ENCODE measurements at regions not wholly inside any gene's neighbourhood (a gene's known extent, or its start where the extent isn't known, plus 50 kb on each side); places are given as distances from the start of the nearest gene placed in this dataset.
A peak's percentile ranks its signal among the peaks of the same experiment; 100 is the strongest.

GRCh38 chr20:57004416-57004815 is 262.0 kb downstream of the BMP7 start:
- peak; percentile 11 for DNase-seq (ENCODE audit: low spot score)
- Histone ChIP-seq H3K9me3 (ENCODE audit: low read depth, low read length, poor library complexity, severe bottlenecking) (no peaks in the 10 kb centered on the region), H3K36me3 (ENCODE audit: insufficient read depth, low read length, poor library complexity, severe bottlenecking) (no peaks in the 10 kb centered on the region), H3K27me3 (replicated peaks; ENCODE audit: insufficient read depth, low read depth, low read length, poor library complexity) (peaks cover 7% of the 10 kb centered on the region), H3K4me1 (ENCODE audit: insufficient read depth, low read length, poor library complexity, severe bottlenecking) (no peaks in the 10 kb centered on the region), H3K27ac (ENCODE audit: low read depth, low read length, poor library complexity, severe bottlenecking) (no peak overlapping the region), H3K4me3 (ENCODE audit: low read depth, low read length, poor library complexity, severe bottlenecking) (no peak overlapping the region)
- no TSS peak for BruUV-seq (replicated peaks)
- no peak for TF ChIP-seq CTCF (conservative IDR thresholded peaks at IDR 0.05; ENCODE audit: low read depth, low read length)
- TF ChIP-seq EZH2 (IDR thresholded peaks at IDR 0.05; ENCODE audit: borderline replicate concordance, low read depth, low read length, poor library complexity, severe bottlenecking): no peak
- intact Hi-C loops (cut with micrococcal nuclease; ENCODE audit: unreplicated experiment): no loop called here
- POLR2A ChIA-PET (ENCODE audit: low non-redundant PET): no interaction called here
- CTCF ChIA-PET: no interaction called here

- intact Hi-C loops (cut with micrococcal nuclease; ENCODE audit: unreplicated experiment): no loop called here
- Histone ChIP-seq H3K4me1 (ENCODE audit: insufficient read depth, low read length, poor library complexity, severe bottlenecking) (no peaks in the 10 kb centered on the region), H3K27ac (ENCODE audit: low read depth, low read length, poor library complexity, severe bottlenecking) (no peak overlapping the region), H3K9me3 (ENCODE audit: low read depth, low read length, poor library complexity, severe bottlenecking) (no peaks in the 10 kb centered on the region), H3K27me3 (replicated peaks; ENCODE audit: insufficient read depth, low read depth, low read length, poor library complexity) (peaks cover 7% of the 10 kb centered on the region), H3K36me3 (ENCODE audit: insufficient read depth, low read length, poor library complexity, severe bottlenecking) (no peaks in the 10 kb centered on the region), H3K4me3 (ENCODE audit: low read depth, low read length, poor library complexity, severe bottlenecking) (no peak overlapping the region)
- ChIA-PET CTCF (no interaction called here), POLR2A (ENCODE audit: low non-redundant PET) (no interaction called here)
- TF ChIP-seq EZH2 (IDR thresholded peaks at IDR 0.05; ENCODE audit: borderline replicate concordance, low read depth, low read length, poor library complexity, severe bottlenecking) (no peak), CTCF (conservative IDR thresholded peaks at IDR 0.05; ENCODE audit: low read depth, low read length) (no peak)
- DNase-seq (ENCODE audit: low spot score): no peak
- BruUV-seq (replicated peaks): no TSS peak
These were observed 261.2 kb downstream of the BMP7 start for GRCh38 chr20:57004951-57005933.

- peaks cover 7% of the 10 kb centered on the region for H3K27me3 ChIP-seq (replicated peaks; ENCODE audit: insufficient read depth, low read depth, low read length, poor library complexity)
- H3K36me3 ChIP-seq (ENCODE audit: insufficient read depth, low read length, poor library complexity, severe bottlenecking): no peaks in the 10 kb centered on the region
- no peak overlapping the region for H3K4me3 ChIP-seq (ENCODE audit: low read depth, low read length, poor library complexity, severe bottlenecking)
- DNase-seq (ENCODE audit: low spot score): no peak
- intact Hi-C loops (cut with micrococcal nuclease; ENCODE audit: unreplicated experiment): no loop called here
- no TSS peak for BruUV-seq (replicated peaks)
- TF ChIP-seq EZH2 (IDR thresholded peaks at IDR 0.05; ENCODE audit: borderline replicate concordance, low read depth, low read length, poor library complexity, severe bottlenecking) (no peak), CTCF (conservative IDR thresholded peaks at IDR 0.05; ENCODE audit: low read depth, low read length) (no peak)
- ChIA-PET POLR2A (ENCODE audit: low non-redundant PET) (interaction anchor here (0.6 kb wide), 1 partner anchor 994 kb away, joined by 3 read pairs; no protein-coding TSS in a partner anchor), CTCF (no interaction called here)
- no peak overlapping the region for H3K27ac ChIP-seq (ENCODE audit: low read depth, low read length, poor library complexity, severe bottlenecking)
- no peaks in the 10 kb centered on the region for H3K9me3 ChIP-seq (ENCODE audit: low read depth, low read length, poor library complexity, severe bottlenecking)
- no peaks in the 10 kb centered on the region for H3K4me1 ChIP-seq (ENCODE audit: insufficient read depth, low read length, poor library complexity, severe bottlenecking)
These were observed 259.9 kb downstream of the BMP7 start for GRCh38 chr20:57006411-57007170.
